ENCODE measurements at regions not wholly inside any gene's neighbourhood (a gene's known extent, or its start where the extent isn't known, plus 50 kb on each side); places are given as distances from the start of the nearest gene placed in this dataset.

- no peak overlapping the region for H3K27ac ChIP-seq (ENCODE audit: extremely low read depth, low read depth, low read length)
- no peaks in the 10 kb centered on the region for H3K9me3 ChIP-seq (ENCODE audit: control insufficient read depth, insufficient read depth, low read depth, low read length)
- H3K36me3 ChIP-seq (ENCODE audit: control insufficient read depth in 2 of 2, insufficient read depth in 1 of 2, low read length in 2 of 2), result no peaks in the 10 kb centered on the region
- CTCF ChIA-PET, result interaction anchor here (0.5 to 0.6 kb wide), 2 partner anchors 1177 to 1394 kb away, joined by 3 read pairs; no protein-coding TSS in a partner anchor
- POLR2A ChIA-PET, result no interaction called here
- no peaks in the 10 kb centered on the region for H3K4me1 ChIP-seq (ENCODE audit: control insufficient read depth, insufficient read depth, low read length)
- TF ChIP-seq ZNF776 (tag by site-specific recombination; IDR thresholded peaks at IDR 0.05; ENCODE audit: borderline replicate concordance), result no peak
- no peak for TF ChIP-seq BCL6B (tag by site-specific recombination; IDR thresholded peaks at IDR 0.05)
- no peak overlapping the region for H3K4me3 ChIP-seq (ENCODE audit: low read depth, low read length)
These were observed 321.0 kb upstream of the THSD7B start for GRCh38 chr2:136444323-136444722.

- H3K9me3 ChIP-seq (ENCODE audit: control insufficient read depth, insufficient read depth, low read depth, low read length), result no peaks in the 10 kb centered on the region
- H3K36me3 ChIP-seq (ENCODE audit: control insufficient read depth in 2 of 2, insufficient read depth in 1 of 2, low read length in 2 of 2), result no peaks in the 10 kb centered on the region
- ChIA-PET POLR2A (no interaction called here), CTCF (interaction anchor here (0.5 to 0.8 kb wide), 4 partner anchors 21 to 1394 kb away, joined by 3 read pairs; no protein-coding TSS in a partner anchor)
- TF ChIP-seq INSM2 (tag by site-specific recombination; IDR thresholded peaks at IDR 0.05) (no peak), ZNF211 (tag by site-specific recombination; IDR thresholded peaks at IDR 0.05; ENCODE audit: low read depth) (no peak), ZNF529 (tag by site-specific recombination; IDR thresholded peaks at IDR 0.05; ENCODE audit: insufficient replicate concordance) (no peak), ZNF354C (tag by site-specific recombination; IDR thresholded peaks at IDR 0.05; ENCODE audit: borderline replicate concordance, low read depth) (no peak), ZNF629 (tag by site-specific recombination; IDR thresholded peaks at IDR 0.05) (no peak), HIC1 (tag by site-specific recombination; IDR thresholded peaks at IDR 0.05) (no peak), ZFP3 (tag by site-specific recombination; IDR thresholded peaks at IDR 0.05; ENCODE audit: low read depth) (no peak), ZNF341 (tag by site-specific recombination; IDR thresholded peaks at IDR 0.05; ENCODE audit: low read depth) (no peak), TCF7L2 (IDR thresholded peaks at IDR 0.05; ENCODE audit: borderline replicate concordance, low read depth, low read length) (no peak)
- TF ChIP-seq, protein P1, sequence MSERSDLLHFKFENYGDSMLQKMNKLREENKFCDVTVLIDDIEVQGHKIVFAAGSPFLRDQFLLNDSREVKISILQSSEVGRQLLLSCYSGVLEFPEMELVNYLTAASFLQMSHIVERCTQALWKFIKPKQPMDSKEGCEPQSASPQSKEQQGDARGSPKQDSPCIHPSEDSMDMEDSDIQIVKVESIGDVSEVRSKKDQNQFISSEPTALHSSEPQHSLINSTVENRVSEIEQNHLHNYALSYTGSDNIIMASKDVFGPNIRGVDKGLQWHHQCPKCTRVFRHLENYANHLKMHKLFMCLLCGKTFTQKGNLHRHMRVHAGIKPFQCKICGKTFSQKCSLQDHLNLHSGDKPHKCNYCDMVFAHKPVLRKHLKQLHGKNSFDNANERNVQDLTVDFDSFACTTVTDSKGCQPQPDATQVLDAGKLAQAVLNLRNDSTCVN (tag by site-specific recombination; optimal IDR thresholded peaks at IDR 0.05), result no peak
- TF ChIP-seq, protein P2, sequence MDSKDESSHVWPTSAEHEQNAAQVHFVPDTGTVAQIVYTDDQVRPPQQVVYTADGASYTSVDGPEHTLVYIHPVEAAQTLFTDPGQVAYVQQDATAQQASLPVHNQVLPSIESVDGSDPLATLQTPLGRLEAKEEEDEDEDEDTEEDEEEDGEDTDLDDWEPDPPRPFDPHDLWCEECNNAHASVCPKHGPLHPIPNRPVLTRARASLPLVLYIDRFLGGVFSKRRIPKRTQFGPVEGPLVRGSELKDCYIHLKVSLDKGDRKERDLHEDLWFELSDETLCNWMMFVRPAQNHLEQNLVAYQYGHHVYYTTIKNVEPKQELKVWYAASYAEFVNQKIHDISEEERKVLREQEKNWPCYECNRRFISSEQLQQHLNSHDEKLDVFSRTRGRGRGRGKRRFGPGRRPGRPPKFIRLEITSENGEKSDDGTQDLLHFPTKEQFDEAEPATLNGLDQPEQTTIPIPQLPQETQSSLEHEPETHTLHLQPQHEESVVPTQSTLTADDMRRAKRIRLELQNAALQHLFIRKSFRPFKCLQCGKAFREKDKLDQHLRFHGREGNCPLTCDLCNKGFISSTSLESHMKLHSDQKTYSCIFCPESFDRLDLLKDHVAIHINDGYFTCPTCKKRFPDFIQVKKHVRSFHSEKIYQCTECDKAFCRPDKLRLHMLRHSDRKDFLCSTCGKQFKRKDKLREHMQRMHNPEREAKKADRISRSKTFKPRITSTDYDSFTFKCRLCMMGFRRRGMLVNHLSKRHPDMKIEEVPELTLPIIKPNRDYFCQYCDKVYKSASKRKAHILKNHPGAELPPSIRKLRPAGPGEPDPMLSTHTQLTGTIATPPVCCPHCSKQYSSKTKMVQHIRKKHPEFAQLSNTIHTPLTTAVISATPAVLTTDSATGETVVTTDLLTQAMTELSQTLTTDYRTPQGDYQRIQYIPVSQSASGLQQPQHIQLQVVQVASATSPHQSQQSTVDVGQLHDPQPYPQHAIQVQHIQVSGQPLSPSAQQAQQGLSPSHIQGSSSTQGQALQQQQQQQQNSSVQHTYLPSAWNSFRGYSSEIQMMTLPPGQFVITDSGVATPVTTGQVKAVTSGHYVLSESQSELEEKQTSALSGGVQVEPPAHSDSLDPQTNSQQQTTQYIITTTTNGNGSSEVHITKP (tag by site-specific recombination; IDR thresholded peaks at IDR 0.05), result no peak
- TF ChIP-seq, protein P3, sequence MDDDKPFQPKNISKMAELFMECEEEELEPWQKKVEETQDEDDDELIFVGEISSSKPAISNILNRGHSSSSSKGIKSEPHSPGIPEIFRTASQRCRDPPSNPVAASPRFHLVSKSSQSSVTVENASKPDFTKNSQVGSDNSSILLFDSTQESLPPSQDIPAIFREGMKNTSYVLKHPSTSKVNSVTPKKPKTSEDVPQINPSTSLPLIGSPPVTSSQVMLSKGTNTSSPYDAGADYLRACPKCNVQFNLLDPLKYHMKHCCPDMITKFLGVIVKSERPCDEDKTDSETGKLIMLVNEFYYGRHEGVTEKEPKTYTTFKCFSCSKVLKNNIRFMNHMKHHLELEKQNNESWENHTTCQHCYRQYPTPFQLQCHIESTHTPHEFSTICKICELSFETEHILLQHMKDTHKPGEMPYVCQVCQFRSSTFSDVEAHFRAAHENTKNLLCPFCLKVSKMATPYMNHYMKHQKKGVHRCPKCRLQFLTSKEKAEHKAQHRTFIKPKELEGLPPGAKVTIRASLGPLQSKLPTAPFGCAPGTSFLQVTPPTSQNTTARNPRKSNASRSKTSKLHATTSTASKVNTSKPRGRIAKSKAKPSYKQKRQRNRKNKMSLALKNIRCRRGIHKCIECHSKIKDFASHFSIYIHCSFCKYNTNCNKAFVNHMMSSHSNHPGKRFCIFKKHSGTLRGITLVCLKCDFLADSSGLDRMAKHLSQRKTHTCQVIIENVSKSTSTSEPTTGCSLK (tag by site-specific recombination; IDR thresholded peaks at IDR 0.05), result no peak
- TF ChIP-seq, protein P4, sequence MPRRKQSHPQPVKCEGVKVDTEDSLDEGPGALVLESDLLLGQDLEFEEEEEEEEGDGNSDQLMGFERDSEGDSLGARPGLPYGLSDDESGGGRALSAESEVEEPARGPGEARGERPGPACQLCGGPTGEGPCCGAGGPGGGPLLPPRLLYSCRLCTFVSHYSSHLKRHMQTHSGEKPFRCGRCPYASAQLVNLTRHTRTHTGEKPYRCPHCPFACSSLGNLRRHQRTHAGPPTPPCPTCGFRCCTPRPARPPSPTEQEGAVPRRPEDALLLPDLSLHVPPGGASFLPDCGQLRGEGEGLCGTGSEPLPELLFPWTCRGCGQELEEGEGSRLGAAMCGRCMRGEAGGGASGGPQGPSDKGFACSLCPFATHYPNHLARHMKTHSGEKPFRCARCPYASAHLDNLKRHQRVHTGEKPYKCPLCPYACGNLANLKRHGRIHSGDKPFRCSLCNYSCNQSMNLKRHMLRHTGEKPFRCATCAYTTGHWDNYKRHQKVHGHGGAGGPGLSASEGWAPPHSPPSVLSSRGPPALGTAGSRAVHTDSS (tag by site-specific recombination; IDR thresholded peaks at IDR 0.05), result no peak
- no peak overlapping the region for H3K4me3 ChIP-seq (ENCODE audit: low read depth, low read length)
- no peak overlapping the region for H3K27ac ChIP-seq (ENCODE audit: extremely low read depth, low read depth, low read length)
- no peaks in the 10 kb centered on the region for H3K4me1 ChIP-seq (ENCODE audit: control insufficient read depth, insufficient read depth, low read length)
These were observed 321.7 kb upstream of the THSD7B start for GRCh38 chr2:136443661-136444060.
